M059J (cell line): ENCODE measurements at regions not wholly inside any gene's neighbourhood (a gene's known extent, or its start where the extent isn't known, plus 50 kb on each side); places are given as distances from the start of the nearest gene placed in this dataset.
A peak's percentile ranks its signal among the peaks of the same experiment; 100 is the strongest.
"Not testable (repeated sequence)": the region's sequence is repeated elsewhere in the genome, so short reads cannot be mapped to it uniquely, and the experiment has no call there.

Experiments used
- DNase-seq: peaks from one replicate; pipeline ENCODE4 v3.0.0-alpha.2; 2012; ENCODE audit warnings: low read depth

DNA sequence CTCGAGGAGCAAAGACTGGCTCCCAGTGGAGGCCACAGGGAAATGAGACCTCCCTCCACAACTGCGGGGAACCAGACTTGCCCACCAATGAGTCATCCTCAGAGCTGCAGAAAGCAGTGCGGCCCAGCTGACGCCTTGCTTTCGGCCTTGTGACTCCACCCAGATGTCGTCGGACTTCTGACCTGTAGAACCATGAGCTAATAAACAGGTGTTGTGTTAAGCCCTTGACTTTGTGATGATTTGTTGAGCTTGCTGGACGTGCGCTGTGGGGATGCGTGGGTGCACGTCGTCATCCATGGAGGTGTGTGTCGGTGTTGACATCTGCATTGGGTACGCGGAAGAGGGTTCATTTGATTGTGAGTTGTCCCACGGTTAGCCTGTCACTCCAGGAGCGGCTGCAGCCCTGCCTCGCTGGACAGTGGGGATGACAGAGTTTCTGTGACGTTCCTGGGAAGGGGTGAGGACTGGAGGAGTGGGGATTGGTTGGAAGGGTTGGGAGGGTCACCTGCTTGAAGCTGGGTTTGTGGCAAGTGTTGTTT lies 154.1 kb downstream of the SH3BP4 start:
- no peak for DNase-seq

DNA sequence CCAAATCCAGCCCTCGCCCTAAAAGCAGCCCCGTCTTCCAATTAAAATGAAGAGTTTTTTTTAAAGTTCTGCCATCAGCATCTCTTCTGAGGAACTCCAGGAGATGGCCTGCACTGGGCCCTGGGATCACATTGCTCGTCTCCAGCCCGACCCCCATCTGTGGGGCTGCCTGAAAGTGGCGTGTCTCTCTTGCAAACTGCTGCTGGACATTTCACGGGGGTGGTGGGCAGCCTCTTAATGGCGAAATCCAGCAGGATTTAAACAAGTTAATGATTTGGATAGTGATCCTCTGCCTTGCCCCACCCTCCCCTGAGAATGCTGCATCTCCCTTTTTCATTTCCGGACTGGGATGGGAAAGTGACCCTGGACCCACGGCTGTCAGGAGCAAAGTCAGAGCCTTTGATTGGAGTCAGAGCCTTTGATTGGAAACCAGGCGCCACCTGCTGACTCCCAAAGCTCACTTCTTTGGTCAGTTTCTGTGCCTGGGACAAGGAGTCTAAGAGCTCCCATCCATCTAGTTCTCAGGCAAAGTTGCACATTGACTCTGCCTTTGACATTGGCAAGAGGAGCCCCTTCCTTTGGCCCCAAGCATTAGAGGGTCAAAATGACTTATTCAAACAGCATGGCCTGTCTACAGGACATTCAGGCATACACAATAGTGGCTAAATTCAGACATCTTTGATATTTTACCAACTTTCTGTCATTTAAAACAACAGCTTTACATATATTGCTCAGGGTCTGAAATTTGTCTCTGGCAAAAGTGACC lies 155.2 kb downstream of the SH3BP4 start:
- peak; percentile 76 for DNase-seq

DNA sequence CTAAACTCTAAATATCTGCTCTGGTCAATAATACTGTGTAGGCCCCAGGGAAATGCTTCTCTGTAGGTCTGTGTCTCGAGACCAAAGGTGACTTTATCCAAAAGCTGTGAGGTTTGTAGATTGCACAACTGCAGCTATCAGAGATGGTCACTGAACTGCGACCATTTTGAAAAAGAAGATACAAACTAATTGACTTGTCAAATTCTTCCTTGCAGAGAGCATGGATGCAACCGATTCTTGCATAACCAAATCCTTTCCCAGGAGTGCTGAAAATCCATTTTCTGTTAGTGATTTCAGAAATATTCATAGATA lies 155.8 kb downstream of the SH3BP4 start:
- no peak for DNase-seq

DNA sequence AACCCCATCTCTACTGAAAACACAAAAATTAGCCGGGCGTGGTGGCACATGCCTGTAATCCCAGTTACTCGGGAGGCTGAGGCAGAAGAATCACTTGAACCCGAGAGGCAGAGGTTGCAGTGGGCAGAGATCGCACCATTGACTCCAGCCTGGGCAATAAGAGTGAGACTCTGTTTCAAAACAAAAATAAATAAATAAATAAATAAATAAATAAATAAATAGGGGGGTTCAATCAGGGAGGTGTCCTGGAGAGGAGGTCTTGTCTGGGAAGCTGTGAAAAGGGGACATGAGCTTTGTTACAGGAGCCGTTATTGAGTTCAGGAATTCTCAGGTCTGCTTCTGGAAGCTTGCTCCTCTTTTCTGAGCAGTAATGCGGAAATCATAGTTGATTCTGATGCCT lies 157.7 kb downstream of the SH3BP4 start:
- not testable (repeated sequence) for DNase-seq

DNA sequence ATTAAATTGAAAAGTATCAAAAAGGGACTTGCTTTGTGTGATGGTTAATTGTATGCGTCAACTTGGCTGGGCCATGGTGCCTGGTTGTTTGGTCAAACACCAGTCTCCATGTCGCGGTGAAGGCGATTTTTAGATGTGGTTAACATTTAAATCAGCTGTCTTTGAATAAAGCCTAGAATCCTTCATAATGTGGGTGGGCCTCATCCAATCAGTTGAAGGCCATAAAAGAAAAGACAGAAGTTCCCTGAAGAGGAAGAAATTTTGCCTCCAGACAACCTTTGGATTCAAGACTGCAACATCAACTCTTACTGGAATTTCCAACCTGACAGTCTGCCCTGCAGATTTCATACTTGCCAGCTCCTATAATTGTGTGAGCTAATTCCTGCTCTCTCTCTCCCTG lies 160.5 kb downstream of the SH3BP4 start:
- DNase-seq = no peak

DNA sequence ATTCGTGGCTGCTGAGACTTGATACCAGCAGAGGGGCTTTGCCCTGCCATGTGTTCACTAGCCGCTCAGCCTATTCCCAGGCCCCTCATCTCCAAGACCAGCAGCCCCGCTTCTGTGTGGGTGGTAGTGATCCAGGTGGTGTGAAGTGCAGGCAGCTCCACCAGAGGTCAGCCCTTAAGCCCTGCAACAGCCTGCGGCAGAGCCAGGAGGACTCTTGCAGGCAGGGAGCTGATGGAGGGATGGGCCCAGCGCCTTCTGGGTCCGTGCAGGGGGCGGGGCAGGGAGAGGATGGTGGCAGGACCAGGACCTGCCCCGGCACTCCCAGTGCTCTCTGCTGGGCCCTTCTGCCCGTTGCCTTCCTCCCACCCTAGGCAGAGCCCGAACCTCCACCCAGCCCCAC lies 162.0 kb downstream of the SH3BP4 start:
- no peak for DNase-seq

DNA sequence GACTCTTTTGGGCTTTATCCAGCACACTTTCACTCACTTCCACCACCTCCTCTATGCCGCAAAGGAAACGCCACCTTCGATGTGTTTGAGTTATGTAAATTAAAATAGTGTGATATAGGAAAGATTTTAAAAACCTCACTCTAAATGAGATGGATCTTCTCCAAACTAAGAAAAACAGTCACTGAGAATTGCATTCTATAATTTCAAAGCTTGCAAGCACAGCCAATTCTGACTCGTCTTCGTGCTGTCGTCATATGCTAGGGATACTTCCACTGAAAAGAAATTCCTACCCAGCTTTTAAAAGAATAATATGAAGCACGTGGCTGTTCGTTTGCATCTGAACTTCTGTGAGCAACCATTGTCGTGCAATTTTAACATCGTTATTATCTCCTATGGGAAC lies 162.5 kb downstream of the SH3BP4 start:
- DNase-seq = no peak

DNA sequence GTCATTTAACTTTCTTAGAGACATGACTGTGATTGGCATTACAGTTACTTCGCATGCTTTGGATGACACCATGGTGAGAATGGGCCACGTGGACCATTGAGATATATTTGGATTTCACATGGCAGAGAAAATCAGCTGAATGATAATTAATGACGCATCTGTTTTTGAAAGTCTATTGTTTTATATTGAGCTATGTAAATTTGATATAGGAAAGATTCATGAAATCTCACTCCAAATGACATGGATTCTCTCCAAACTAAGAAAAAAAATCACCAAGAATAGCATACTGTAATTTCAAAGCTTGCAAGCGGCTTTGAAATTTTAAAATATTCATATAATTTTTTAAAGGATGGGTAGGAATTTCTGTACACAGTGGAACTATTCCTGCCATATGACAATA lies 163.7 kb downstream of the SH3BP4 start:
- no peak for DNase-seq

DNA sequence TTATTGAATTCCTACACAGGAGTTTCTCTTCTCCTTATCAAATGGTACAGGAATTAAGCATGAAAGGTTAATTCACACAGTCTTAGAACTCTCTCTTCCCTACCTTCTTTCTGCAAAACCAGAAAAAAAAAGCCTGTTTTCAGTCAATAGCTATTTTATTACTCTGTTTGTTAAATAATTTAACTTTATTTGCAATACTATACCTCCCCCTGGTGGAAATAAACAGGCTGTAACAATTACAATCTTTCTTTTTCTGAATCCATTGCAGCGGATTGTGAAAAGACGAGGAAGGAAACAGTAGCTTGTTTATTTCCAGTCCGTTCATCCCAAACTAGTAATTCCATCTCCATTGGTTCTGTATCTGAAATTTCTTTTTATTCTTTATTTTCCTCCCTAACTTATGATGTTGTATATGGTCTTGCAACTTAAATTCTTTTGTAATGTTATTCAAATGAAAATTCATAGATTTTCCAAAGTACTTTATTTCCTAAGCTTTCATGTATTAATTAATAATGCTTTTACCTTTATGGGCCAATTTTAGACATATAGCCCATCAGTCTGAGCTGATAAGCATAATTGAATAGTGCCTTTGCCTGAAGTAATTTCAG lies 165.2 kb downstream of the SH3BP4 start:
- peak; percentile 56 for DNase-seq

DNA sequence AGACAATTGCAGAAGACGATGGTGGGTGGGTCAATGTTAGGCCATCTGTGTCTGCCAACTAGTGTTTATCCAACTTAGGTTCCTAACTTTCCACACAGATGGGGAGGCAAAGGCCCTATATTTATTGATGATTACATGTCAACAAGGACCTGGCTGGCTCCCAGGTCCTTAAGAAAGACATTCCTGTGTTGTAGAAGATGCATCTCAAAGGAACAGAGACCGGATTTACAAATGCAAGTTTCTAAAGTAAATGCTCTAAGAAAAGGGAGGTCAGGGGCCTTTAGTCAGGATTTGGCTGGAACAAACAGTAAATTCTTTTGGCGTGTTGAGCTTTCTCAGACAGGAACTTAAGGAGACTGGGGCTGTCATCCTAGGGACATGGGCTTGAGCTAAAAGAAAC lies 175.0 kb downstream of the SH3BP4 start:
- DNase-seq = no peak

DNA sequence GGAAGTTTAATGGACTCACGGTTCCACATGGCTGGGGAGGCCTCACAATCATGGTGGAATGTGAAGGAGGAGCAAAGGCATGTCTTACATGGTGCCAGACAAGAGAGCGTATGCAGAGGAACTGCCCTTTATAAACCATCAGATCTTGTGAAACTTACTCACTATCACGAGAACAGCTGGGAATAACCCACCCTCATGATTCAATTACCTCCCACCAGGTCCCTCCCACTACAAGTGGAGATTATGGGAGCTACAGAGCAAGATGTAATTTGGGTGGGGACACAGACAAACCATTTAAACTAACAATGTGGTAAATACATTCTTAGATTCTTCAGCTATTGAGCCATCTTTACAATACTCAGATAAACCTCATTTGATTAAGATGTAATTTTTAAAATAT lies 176.1 kb downstream of the SH3BP4 start:
- DNase-seq = no peak

DNA sequence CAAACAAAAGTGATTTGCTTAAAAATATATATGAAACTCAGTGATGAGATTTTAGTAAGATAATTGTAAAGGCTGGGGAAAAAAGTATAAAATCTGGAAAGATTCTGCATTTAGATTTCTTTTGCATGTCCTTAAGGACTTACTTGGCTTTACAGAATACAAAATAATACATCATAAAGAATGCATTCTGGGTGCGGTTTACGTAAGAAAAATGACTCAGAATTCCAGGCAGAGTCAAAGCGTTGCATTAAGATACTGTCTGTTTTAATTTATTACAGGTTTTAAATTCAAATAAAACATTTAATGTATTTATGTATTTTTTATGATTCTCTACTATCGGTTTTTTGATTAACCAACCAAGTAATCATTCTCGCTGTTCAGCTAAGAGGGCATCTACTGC lies 178.0 kb downstream of the SH3BP4 start:
- DNase-seq = no peak

DNA sequence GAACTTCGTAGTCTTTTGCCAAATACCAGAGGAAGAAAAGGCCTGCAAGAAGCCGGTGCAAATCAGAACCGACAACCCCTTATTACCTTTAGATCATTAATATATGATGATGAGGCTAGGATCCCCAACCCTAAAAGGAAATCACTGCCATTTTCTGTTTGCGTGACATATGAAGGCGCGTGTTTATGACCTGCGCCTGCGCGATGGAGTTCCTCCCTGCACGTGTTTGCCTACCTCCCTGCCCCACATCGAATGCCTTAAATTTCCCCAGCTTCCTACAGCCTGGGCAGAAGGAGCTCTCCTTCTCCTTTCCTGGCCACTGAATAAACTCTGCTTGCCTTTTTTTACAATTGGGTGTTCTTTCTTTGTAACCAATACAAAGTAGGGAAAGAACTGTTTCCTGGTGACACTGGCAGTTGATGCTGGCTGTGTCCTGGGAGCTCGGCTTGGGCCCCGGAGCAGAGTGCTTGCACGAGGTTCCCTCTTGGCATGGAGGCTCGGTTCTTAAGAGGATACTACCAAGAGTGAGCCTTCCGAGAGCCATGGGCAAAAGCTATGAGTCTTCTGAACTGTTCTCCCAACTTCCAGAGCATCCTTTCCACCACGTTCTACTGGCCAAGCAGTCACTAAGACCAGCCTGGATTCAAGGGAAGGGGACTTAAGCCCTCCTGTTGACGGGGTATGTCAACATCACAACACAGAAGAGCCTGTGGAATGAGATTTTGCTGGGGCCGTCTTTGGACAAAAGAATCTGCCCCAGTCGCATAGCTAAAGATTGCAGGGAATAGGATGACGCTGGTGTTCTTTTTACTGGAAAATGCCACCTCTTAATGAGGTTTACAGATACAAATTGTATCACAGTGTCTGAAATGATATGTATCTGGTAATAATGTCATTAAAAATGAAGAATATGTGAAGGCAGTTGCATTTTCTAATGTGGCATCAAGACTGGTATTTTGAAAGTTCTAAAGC lies 179.8 kb downstream of the SH3BP4 start:
- DNase-seq = no peak

DNA sequence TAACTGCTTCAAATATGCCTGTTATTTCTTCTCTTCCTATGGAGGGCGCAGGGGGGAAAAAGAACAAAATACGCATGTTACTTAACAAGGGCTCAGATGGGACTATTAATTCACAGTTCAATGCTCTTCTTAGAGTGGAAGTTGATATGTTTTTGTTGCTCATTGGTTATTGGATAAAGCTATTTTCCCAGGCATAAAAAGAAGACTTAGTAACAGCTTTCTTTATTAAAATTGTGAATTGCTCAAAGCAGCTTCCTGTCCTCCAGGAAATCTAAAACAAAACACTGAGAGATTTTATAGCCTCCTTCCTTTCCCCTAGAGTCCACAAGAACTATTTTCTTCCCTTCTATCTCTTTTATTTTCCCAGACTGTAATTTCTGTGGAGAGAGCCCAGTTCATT lies 180.8 kb downstream of the SH3BP4 start:
- no peak for DNase-seq

DNA sequence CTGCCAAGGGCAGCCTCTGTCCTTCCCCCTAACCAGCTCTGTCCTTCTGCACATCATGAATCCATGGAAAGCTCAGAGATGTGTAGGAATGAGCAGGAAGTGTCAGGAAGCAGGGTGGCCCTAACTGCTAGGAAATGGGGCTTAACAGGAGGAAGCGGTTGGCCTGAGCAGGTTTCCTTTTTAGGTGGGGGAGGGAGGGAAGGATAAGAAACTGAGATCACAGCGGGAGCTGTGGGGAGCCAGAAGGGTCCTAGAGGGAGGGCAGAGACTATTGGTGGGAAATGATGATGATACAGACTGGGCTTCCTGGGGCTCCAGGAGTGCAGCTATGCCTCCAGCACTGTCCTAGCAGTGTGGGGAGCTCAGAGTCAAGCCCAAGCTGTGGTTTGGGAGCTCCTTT lies 182.0 kb downstream of the SH3BP4 start:
- DNase-seq = no peak

DNA sequence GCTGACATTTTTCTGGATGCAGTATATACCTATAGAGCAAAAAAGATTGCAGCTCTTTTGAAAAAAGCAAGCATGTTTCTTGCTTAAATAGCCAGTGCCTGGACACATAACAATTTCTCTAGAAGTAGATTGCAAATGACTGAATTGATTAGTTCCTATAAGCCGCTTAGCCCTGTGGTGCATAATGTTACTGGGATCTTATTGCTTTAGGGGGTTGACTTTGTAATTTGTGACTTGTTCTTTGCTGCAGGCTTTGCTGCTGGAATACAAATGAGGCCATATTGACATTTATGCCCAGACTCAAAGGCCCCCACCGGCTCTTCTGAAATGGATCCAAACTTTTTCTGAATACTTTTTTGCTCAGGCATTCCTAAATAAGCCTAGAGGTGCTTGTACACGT lies 182.6 kb downstream of the SH3BP4 start:
- no peak for DNase-seq

DNA sequence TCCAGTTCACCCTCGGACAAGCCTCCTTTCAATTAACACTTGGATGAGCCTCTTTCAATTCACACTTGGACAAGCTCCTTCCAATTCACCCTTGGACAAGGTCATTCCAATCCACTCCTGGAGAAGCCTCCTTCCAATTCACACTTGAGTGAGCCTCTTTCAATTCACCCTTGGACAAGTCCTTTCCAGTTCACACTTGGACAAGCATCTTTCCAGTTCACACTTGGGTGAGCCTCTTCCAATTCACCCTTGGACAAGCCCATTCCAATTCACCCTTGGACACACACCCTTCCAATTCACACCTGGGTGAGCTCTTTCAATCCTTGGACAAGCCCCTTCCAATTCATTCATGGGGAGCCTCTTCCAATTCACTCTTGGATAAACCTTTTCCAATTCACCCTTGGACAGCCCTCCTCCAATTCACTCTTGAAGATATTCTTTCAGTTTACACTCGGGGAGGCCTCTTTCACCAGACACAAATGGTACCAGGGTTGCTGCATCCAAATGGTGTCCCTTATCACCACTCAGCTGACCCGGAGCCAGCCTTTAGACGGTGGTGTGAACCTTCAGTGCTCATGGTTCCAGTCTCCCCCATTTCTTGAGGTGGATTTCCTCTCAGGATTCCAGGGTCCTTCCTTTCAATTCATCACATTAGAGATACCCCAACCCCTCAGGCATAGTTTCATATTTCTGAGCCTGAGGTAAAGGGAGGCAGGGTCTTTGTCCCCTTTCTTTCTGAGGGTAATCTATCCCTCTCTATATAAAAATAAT lies 183.6 kb downstream of the SH3BP4 start:
- DNase-seq = no peak

DNA sequence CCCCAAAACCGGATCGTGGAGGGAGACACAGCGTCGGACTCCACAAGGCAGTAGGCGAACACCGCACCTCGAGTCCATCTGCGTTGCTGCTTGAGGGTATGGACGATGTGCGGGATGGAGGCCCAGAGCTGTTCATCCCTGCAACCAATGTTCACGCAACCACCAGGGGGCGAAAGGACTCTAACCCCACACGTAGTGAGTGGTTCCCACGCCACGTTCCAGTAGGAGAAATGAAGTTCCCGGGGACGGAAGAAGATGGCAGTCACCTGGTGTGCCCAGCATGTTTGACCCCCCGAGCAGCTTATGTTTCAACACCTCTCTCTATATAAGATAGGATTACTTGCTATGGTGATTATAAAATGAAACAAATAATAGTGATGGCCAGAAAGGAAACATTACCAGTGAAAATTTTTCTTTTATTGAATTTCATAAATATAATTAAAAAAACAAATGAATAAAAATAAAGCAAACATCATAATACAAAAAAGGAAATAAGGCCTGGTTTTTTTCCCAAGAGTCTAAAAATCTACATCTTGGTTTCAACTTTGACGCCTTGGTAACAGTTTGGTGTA lies 184.3 kb downstream of the SH3BP4 start:
- DNase-seq = peak; percentile 77

DNA sequence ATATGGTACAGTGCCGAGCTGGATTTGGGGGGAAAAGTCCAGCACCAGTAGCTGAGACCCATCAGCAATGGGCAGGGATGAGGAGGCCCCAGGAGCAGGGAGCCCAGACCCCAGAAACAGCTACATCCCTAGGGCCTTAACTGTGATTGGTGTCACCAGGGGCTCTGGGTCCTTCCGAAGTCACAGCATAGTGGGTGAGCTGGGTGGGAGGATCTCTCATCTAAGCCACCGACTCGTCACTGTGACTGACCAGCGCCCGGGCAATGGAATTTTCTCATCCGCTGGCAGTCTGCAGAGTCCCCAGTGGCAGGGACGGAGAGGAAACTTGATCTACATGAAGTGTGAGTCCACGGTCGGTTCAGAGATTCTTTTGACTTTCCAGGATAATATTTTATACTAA lies 186.5 kb downstream of the SH3BP4 start:
- no peak for DNase-seq

DNA sequence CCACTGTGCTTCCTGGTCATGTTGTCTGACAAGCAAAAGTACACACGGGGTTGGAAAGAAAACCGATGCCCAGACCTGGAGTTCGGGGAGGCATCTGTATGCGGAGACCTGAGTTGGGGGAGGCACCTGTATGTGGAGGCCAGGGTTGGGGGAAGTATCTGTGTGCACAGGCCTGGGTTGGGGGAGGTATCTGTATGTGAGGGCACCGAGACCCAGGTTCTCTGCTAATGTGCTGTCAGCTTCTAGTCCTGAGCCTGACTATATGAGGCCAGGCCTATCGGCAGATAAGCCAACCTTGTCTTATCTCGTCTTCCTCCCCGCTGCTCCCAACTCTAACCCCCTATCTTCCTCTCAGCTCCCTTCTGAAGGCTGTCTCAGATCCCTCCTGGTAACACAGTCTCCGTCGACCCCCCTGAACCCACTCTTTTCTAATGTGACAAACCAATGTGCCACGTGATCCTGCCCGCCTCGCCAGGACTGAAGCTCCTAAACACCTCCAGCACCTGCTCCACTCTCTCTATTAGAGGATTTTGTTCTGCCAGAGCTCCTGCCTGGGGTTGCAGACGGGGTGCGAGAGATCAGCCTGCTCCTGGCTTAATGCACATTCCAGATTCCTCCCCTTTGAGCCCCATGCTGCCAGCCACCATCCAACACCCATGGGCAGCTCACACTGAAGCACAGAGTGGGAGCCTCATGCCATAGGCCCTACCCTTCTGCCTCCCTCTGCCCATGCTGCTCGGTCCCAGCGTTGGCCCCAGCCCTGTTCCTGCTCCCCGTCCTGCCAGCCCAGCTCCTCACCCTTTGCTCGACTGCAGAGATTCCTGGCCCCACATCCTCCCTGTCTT lies 188.4 kb downstream of the SH3BP4 start:
- DNase-seq = no peak

DNA sequence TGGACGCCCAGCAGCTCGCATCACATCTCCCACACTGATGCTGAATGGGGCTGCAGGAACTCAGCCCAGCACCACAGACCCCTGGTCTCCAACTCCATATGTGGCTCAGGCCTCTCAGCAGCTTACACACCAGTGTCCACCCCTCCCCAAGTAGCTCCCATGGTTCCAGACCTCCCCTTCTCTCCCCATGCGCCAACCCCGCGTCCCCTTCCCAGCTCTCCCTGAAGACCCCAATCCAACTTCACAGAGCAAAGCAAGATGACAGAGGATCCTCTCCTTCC lies 188.9 kb downstream of the SH3BP4 start:
- DNase-seq = no peak
